Keratinocyte (primary cell): ENCODE measurements at regions not wholly inside any gene's neighbourhood (a gene's known extent, or its start where the extent isn't known, plus 50 kb on each side); places are given as distances from the start of the nearest gene placed in this dataset.
A peak's percentile ranks its signal among the peaks of the same experiment; 100 is the strongest.

Experiments used
- DNase-seq: peaks from one replicate; pipeline ENCODE4 v3.0.0-alpha.2; 2011; ENCODE audit warnings: low read depth, missing footprints, low spot score
- FAIRE-seq: peaks from 2 replicates; lab custom pipeline; 2011; peaks lifted over from hg19 to GRCh38; lab: Jason Lieb, UNC
- H2AFZ ChIP-seq: 2 replicates; pipeline ENCODE4 v1.6.0; 2012; ENCODE audit warnings: low read length, control low read depth, inconsistent platforms; ENCODE audit not compliant: control insufficient read depth
- H3K27ac ChIP-seq: 2 replicates; pipeline ENCODE4 v1.5.1; 2011; ENCODE audit warnings: low read length; ENCODE audit not compliant: control insufficient read depth, insufficient read depth
- H3K27me3 ChIP-seq: 3 replicates; pipeline ENCODE4 v1.6.0; 2011; ENCODE audit warnings: low read length; ENCODE audit not compliant: control insufficient read depth, insufficient read depth; ENCODE audit errors: extremely low read depth
- H3K36me3 ChIP-seq, 2 experiments: 2 replicates in 1 of 2; 3 replicates in 1 of 2; pipeline ENCODE4 v1.5.1; 2011; ENCODE audit warnings: low read length in 2 of 2, mild to moderate bottlenecking in 1 of 2; ENCODE audit not compliant: control insufficient read depth in 2 of 2, insufficient read depth in 2 of 2; ENCODE audit errors: extremely low read depth in 1 of 2
- H3K4me1 ChIP-seq: 3 replicates; pipeline ENCODE4 v1.5.1; 2011; ENCODE audit warnings: low read length; ENCODE audit not compliant: control insufficient read depth, insufficient read depth; ENCODE audit errors: extremely low read depth
- H3K4me2 ChIP-seq: 3 replicates; pipeline ENCODE4 v1.6.0; 2011; ENCODE audit warnings: low read depth, low read length; ENCODE audit not compliant: control insufficient read depth, insufficient read depth; ENCODE audit errors: extremely low read depth
- H3K4me3 ChIP-seq, 3 experiments: fragments of 200-600 bp in 1 of 3; sonication (generic) in 1 of 3; 2 replicates in 2 of 3; 3 replicates in 1 of 3; pipeline ENCODE4 v1.5.1; 2011 to 2016; ENCODE audit warnings: low read length in 3 of 3, mild to moderate bottlenecking in 3 of 3, control low read depth in 2 of 3, inconsistent platforms in 1 of 3, low read depth in 1 of 3, mixed read lengths in 1 of 3, mixed run types in 1 of 3, moderate library complexity in 1 of 3; ENCODE audit not compliant: control insufficient read depth in 2 of 3, insufficient read depth in 2 of 3; ENCODE audit errors: extremely low read depth in 1 of 3
- H3K79me2 ChIP-seq: 2 replicates; pipeline ENCODE4 v1.6.0; 2012; ENCODE audit warnings: low read length; ENCODE audit not compliant: control insufficient read depth, insufficient read depth
- H3K9ac ChIP-seq: 3 replicates; pipeline ENCODE4 v1.6.0; 2011; ENCODE audit warnings: low read length; ENCODE audit not compliant: control insufficient read depth, insufficient read depth; ENCODE audit errors: extremely low read depth
- H3K9me1 ChIP-seq: 3 replicates; pipeline ENCODE4 v1.6.0; 2011; ENCODE audit warnings: low read length; ENCODE audit not compliant: control insufficient read depth, insufficient read depth; ENCODE audit errors: extremely low read depth
- H3K9me3 ChIP-seq: 2 replicates; pipeline ENCODE4 v1.5.1; 2012; ENCODE audit warnings: low read depth, low read length; ENCODE audit not compliant: control insufficient read depth
- H4K20me1 ChIP-seq: 3 replicates; pipeline ENCODE4 v1.6.0; 2011; ENCODE audit warnings: low read length; ENCODE audit not compliant: control insufficient read depth, insufficient read depth; ENCODE audit errors: extremely low read depth
- CTCF ChIP-seq, 3 experiments: IDR thresholded peaks in 1 of 3; conservative IDR thresholded peaks in 1 of 3; optimal IDR thresholded peaks in 1 of 3; 2 replicates in 2 of 3; 3 replicates in 1 of 3; pipeline versions ENCODE3 to v1.5.1; 2011; ENCODE audit warnings: low read length in 3 of 3, mild to moderate bottlenecking in 3 of 3, moderate library complexity in 2 of 3, control low read depth in 1 of 3, inconsistent platforms in 1 of 3; ENCODE audit not compliant: insufficient read depth in 2 of 3; ENCODE audit errors: extremely low read depth in 1 of 3
- EZH2 ChIP-seq: IDR thresholded peaks from one replicate; pipeline ENCODE4 v1.6.1; 2012; ENCODE audit warnings: inconsistent platforms, mild to moderate bottlenecking, low read length, moderate library complexity
- dilution Hi-C: fragments of 300-500 bp; cut with MboI; formaldehyde crosslinking; loops from one replicate; pipeline ENCODE4 v1.7.0; 2020; ENCODE audit warnings: low sequenced_read_pairs; ENCODE audit not compliant: extremely low pct_ligation_motif_present

GRCh38 chr22:47628477-47629272 is 866.2 kb downstream of the TBC1D22A start:
- Histone ChIP-seq H3K27ac (no peak overlapping the region), H4K20me1 (no peaks in the 10 kb centered on the region), H3K36me3 (no peaks in the 10 kb centered on the region), H3K4me3 (no peak overlapping the region), H3K4me1 (peaks cover 14% of the 10 kb centered on the region), H3K27me3 (no peaks in the 10 kb centered on the region), H2AFZ (no peak overlapping the region), H3K79me2 (peaks cover 17% of the 10 kb centered on the region), H3K9ac (no peak overlapping the region), H3K4me2 (no peak overlapping the region), H3K9me1 (no peaks in the 10 kb centered on the region), H3K9me3 (no peaks in the 10 kb centered on the region)
- TF ChIP-seq CTCF (optimal IDR thresholded peaks at IDR 0.05 in 1 of 3, IDR thresholded peaks at IDR 0.05 in 1 of 3, conservative IDR thresholded peaks at IDR 0.05 in 1 of 3; ENCODE audit: extremely low read depth in 1 of 3, insufficient read depth in 2 of 3, low read length in 3 of 3) (no peak), EZH2 (no peak)
- dilution Hi-C loops = no loop called here
- no peak for DNase-seq
- no peak for FAIRE-seq

- H3K79me2 ChIP-seq = peaks cover 7% of the 10 kb centered on the region
- no peaks in the 10 kb centered on the region for H4K20me1 ChIP-seq
- DNase-seq (peak; percentile 23), FAIRE-seq (peak; percentile 48)
- no peak overlapping the region for H3K9ac ChIP-seq
- no peak for TF ChIP-seq CTCF (optimal IDR thresholded peaks at IDR 0.05 in 1 of 3, IDR thresholded peaks at IDR 0.05 in 1 of 3, conservative IDR thresholded peaks at IDR 0.05 in 1 of 3; ENCODE audit: extremely low read depth in 1 of 3, insufficient read depth in 2 of 3, low read length in 3 of 3)
- no peak for TF ChIP-seq EZH2
- H3K9me1 ChIP-seq = no peaks in the 10 kb centered on the region
- H3K36me3 ChIP-seq = no peaks in the 10 kb centered on the region
- no peak overlapping the region for H2AFZ ChIP-seq
- H3K4me1 ChIP-seq = peaks cover 9% of the 10 kb centered on the region
- dilution Hi-C loops = no loop called here
- H3K9me3 ChIP-seq = no peaks in the 10 kb centered on the region
- H3K4me2 ChIP-seq = no peak overlapping the region
- H3K27ac ChIP-seq = no peak overlapping the region
- no peak overlapping the region for H3K4me3 ChIP-seq
- no peaks in the 10 kb centered on the region for H3K27me3 ChIP-seq
These were observed 865.3 kb downstream of the TBC1D22A start for GRCh38 chr22:47627556-47628253.
